Pancreas (tissue), 10 donors: ENCODE measurements at regions not wholly inside any gene's neighbourhood (a gene's known extent, or its start where the extent isn't known, plus 50 kb on each side); places are given as distances from the start of the nearest gene placed in this dataset.

Experiments used
- ATAC-seq, 4 donors: fragments of 200-7000 bp; cut with Tn5 transposase; one replicate each; pipeline versions ENCODE4 v1.8.0 to v1.9.1; 2020; ENCODE audit warnings: mild to moderate bottlenecking in 4 of 4, moderate library complexity in 4 of 4
- DNase-seq, 6 donors: peaks; one replicate each; pipeline ENCODE4 v3.0.0-alpha.2; 2020
- FAIRE-seq: peaks from 2 replicates; lab custom pipeline; 2012; peaks lifted over from hg19 to GRCh38; lab: Jason Lieb, UNC
- H3K27ac ChIP-seq, 4 donors: fragments of 200-600 bp; sonication (generic); 1 replicate in 3 of 4; 2 replicates in 1 of 4; pipeline versions ENCODE4 v1.5.0 to v1.8.0; 2020
- H3K27me3 ChIP-seq, 4 donors: fragments of 200-600 bp; one replicate each; pipeline ENCODE4 v1.8.0; 2021
- H3K36me3 ChIP-seq, 3 donors: fragments of 200-600 bp; sonication (generic) in 1 of 3; one replicate each; pipeline versions ENCODE4 v1.5.0 to v1.8.0; 2020 to 2021
- H3K4me1 ChIP-seq, 3 donors: fragments of 200-600 bp; one replicate each; pipeline ENCODE4 v1.8.0; 2021
- H3K4me3 ChIP-seq, 4 donors: fragments of 200-600 bp; sonication (generic) in 2 of 4; one replicate each; pipeline versions ENCODE4 v1.5.0 to v1.8.0; 2020 to 2021
- H3K9me3 ChIP-seq, 4 donors: fragments of 200-600 bp; one replicate each; pipeline ENCODE4 v1.8.0; 2021
- WGBS, 2 donors: extraction: QIAGEN DNeasy Blood & Tissue Kit; methylation state at CpG; one replicate each; pipeline ENCODE4 v1.1.7; 2013; 5-methylcytosine and 5-hydroxymethylcytosine counted together
- intact Hi-C, 3 donors: fragments of 100-400 bp; cut with DNase I; formaldehyde crosslinking; loops; one replicate each; pipeline versions ENCODE4 v1.11.1 to v1.14.2; 2022
- TF ChIP-seq, protein P1 (sequence below), 4 donors: fragments of 200-600 bp; sonication (generic) in 3 of 4; IDR thresholded peaks; one replicate each; pipeline versions ENCODE4 v1.5.0 to v1.8.0; 2021; ENCODE audit warnings: antibody characterized with exemption in 4 of 4
- donor health status: healthy with polysubstance abuse.
- donor health status: DM: no; HTN: no; CAD: no; lungs with moderate emphysema.
- donor health status: DM: no; HTN: no; CAD: no.
- donor health status: control.
- donor health status: control.
- donor health status: Bipolar disorder and iron deficiency.
- donor health status: DM: yes; HTN: yes; CAD: no.
- donor health status: DM: no; HTN: no; CAD: no.
- donor health status: DM: no; HTN: no; CAD: no.
- donor health status: DM: yes; HTN: yes; CAD: no.

DNA sequence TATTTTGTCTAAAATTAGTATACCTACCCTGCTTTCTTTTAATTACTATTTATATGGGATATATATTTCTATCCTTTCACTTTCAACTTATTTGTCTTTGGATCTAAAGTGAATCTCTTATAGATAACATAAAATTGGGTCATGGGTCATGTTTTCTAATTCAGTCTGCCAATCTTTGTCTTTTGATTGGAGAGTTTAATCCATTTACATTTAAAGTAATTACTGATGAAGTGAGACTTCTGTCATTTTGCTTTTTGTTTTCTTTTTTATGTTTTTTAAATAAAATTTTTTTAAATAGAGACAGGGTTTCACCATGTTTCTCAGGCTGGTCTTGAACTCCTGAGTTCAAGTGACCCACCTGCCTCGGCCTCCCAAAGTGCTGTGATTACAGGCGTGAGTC, 50.5 kb upstream of the PRDM1 start:
- TF ChIP-seq, protein P1, sequence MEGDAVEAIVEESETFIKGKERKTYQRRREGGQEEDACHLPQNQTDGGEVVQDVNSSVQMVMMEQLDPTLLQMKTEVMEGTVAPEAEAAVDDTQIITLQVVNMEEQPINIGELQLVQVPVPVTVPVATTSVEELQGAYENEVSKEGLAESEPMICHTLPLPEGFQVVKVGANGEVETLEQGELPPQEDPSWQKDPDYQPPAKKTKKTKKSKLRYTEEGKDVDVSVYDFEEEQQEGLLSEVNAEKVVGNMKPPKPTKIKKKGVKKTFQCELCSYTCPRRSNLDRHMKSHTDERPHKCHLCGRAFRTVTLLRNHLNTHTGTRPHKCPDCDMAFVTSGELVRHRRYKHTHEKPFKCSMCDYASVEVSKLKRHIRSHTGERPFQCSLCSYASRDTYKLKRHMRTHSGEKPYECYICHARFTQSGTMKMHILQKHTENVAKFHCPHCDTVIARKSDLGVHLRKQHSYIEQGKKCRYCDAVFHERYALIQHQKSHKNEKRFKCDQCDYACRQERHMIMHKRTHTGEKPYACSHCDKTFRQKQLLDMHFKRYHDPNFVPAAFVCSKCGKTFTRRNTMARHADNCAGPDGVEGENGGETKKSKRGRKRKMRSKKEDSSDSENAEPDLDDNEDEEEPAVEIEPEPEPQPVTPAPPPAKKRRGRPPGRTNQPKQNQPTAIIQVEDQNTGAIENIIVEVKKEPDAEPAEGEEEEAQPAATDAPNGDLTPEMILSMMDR (IDR thresholded peaks at IDR 0.05): no peak
- Histone ChIP-seq H3K9me3 (no peaks in the 10 kb centered on the region), H3K27ac (no peak overlapping the region), H3K4me3 (no peak overlapping the region), H3K36me3 (no peaks in the 10 kb centered on the region), H3K4me1 (no peaks in the 10 kb centered on the region), H3K27me3 (no peaks in the 10 kb centered on the region)
- no peak for ATAC-seq
- 84 to 89% methylated on average over 2 of the region's 2 CpGs for WGBS, 2 donors
- no peak for FAIRE-seq
- DNase-seq: no peak
- intact Hi-C loops: no loop called here

DNA sequence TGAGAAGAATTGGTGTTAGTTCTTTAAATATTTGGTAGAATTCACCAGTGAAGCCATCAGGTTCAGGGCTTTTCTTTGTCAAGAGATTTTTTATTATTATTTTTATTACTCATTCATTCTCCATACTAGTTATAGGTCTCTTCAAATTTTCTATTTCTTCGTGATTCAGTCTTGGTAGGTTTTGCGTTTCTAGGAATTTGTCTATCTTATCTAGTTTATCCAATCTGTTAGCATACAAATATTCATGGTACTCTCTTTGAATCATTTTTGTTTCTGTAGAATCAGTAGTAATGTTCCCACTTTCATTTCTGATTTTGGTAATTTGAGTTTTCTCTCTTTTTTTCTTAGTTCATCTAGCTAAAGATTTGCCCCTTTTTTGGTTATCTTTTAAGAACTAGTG, 52.3 kb upstream of the PRDM1 start:
- no peaks in the 10 kb centered on the region for H3K4me1 ChIP-seq
- WGBS, 2 donors: 86 to 91% methylated on average over 2 of the region's 2 CpGs
- TF ChIP-seq, protein P1 (IDR thresholded peaks at IDR 0.05): no peak
- intact Hi-C loops: no loop called here
- no peak for ATAC-seq
- H3K36me3 ChIP-seq: no peaks in the 10 kb centered on the region
- no peak overlapping the region for H3K27ac ChIP-seq
- DNase-seq: no peak
- FAIRE-seq: no peak
- no peak overlapping the region for H3K4me3 ChIP-seq
- H3K9me3 ChIP-seq: no peaks in the 10 kb centered on the region
- no peaks in the 10 kb centered on the region for H3K27me3 ChIP-seq

DNA sequence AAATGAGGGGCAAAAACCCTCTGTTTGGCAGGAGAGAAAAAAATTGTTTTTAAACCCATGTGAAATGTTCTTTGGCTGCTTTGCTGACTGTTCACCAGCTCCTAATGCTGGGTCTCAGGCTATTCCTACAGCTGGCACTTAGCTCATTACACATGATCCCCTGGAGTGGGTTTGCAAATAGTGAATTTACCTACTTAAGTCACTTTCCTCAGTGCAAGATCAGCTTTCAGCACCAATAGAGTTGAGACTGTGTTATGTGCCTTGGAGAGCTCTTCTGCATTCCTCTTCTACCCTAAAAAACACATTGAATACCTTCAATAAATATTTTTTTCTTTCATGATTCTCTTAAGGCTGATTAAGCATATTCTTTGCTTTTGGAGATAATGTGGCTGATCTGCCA, 58.4 kb upstream of the PRDM1 start:
- Histone ChIP-seq H3K27me3 (no peaks in the 10 kb centered on the region), H3K4me3 (no peak overlapping the region), H3K27ac (no peak overlapping the region), H3K4me1 (no peaks in the 10 kb centered on the region), H3K36me3 (no peaks in the 10 kb centered on the region), H3K9me3 (no peaks in the 10 kb centered on the region)
- intact Hi-C loops: no loop called here
- ATAC-seq: no peak
- TF ChIP-seq, protein P1 (IDR thresholded peaks at IDR 0.05): no peak
- no peak for FAIRE-seq
- DNase-seq: no peak

DNA sequence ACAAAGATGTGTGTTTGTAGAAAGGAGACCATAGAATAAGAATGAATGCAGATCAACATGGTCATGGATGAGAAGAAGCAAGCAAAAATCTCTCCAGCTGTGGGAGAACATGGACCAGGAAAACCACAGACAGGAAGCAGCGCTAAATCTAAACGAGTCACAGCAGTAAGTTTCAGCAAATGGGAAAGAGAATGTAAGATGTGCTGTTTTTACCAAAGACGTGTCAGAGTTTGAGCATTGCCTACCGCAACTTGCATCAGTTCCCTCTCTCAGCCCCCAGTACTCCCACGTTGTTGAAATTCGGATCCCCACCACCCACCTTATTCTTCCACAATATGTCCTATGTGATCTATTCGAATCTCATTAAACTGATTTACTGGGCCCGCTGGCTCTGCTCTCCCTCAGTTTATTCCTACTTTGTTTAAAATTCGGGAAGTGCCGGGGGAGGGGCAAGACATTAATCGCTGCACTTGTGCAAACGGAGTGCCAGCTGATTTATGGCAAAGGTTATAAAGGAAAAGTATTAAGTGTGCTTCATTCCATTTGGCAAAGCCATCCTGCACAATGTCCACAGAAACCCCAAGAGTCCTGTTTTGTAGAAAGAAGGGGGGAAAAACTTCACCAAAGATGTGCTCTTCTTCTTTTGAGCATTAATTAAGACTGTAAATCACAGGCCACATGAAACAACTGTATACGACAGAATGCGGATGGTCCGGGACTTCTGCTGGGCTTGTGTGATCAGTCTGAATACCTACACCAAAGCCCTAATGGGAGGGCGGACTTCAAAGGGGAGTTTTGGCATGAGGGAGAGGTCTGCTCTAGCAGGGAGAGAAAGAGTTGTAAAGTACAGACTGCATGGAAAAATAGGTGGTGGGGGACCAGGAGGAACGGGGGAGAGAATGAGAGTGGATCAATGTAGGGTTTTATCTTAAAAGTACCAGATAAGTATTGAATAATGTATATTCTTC, 59.1 kb upstream of the PRDM1 start:
- H3K4me1 ChIP-seq: no peaks in the 10 kb centered on the region
- intact Hi-C loops: no loop called here
- no peak overlapping the region for H3K27ac ChIP-seq
- H3K27me3 ChIP-seq: no peaks in the 10 kb centered on the region
- no peak overlapping the region for H3K4me3 ChIP-seq
- WGBS, 2 donors: 56 to 62% methylated on average over 17 of the region's 17 CpGs
- TF ChIP-seq, protein P1 (IDR thresholded peaks at IDR 0.05): no peak
- DNase-seq (no peak), FAIRE-seq (no peak), ATAC-seq (no peak)
- no peaks in the 10 kb centered on the region for H3K36me3 ChIP-seq
- no peaks in the 10 kb centered on the region for H3K9me3 ChIP-seq

DNA sequence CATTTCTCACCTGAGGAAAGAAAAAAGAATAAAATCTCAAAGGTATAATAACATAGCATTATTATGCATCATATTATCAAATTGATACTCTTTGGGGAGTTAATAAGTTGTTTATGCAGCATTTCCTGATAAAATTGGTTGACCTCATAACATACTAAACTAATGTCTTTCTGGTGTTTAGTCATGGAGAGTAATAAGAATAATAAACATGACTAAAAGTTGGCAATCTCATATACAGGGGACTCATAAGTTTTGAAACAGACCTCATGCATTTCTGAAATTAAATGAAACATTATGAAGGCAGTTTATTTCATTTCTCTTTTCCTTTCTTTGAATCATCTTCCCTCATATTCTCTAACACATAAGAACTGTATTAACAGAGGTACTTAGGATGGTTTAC, 60.5 kb upstream of the PRDM1 start:
- TF ChIP-seq, protein P1 (IDR thresholded peaks at IDR 0.05): no peak
- no peak for DNase-seq
- ATAC-seq: no peak
- no peak for FAIRE-seq
- H3K27ac ChIP-seq: no peak overlapping the region
- no peaks in the 10 kb centered on the region for H3K9me3 ChIP-seq
- H3K4me3 ChIP-seq: no peak overlapping the region
- H3K36me3 ChIP-seq: no peaks in the 10 kb centered on the region
- H3K27me3 ChIP-seq: no peaks in the 10 kb centered on the region
- intact Hi-C loops: no loop called here
- peaks cover 0 to 6% (median 0%) of the 10 kb centered on the region in 3 donors for H3K4me1 ChIP-seq
